Lung (tissue), 11 donors: ENCODE measurements at regions not wholly inside any gene's neighbourhood (a gene's known extent, or its start where the extent isn't known, plus 50 kb on each side); places are given as distances from the start of the nearest gene placed in this dataset.
"Not testable (repeated sequence)": the region's sequence is repeated elsewhere in the genome, so short reads cannot be mapped to it uniquely, and the experiment has no call there.

Source experiments
- ATAC-seq: fragments of 200-7000 bp; cut with Tn5 transposase; one replicate; pipeline ENCODE4 v1.9.1; 2020; ENCODE audit warnings: moderate number of reproducible peaks; ENCODE audit not compliant: insufficient read depth, low FRiP score
- DNase-seq, 3 donors: peaks; one replicate each; pipeline ENCODE4 v3.0.0-alpha.2; 2013 to 2017
- H3K27ac ChIP-seq, 2 donors: one replicate each; pipeline ENCODE4 v1.5.1; 2013; ENCODE audit warnings: mild to moderate bottlenecking in 2 of 2, moderate library complexity in 2 of 2, control low read depth in 1 of 2, inconsistent platforms in 1 of 2, low read depth in 1 of 2, low read length in 1 of 2
- H3K27me3 ChIP-seq, 3 donors: one replicate each; pipeline ENCODE4 v1.5.1; 2013; ENCODE audit warnings: low read length in 2 of 3; ENCODE audit not compliant: control insufficient read depth in 3 of 3, insufficient read depth in 3 of 3
- H3K36me3 ChIP-seq, 4 donors: one replicate each; pipeline ENCODE4 v1.5.1; 2013; ENCODE audit warnings: low read length in 4 of 4, mild to moderate bottlenecking in 1 of 4, moderate library complexity in 1 of 4; ENCODE audit not compliant: control insufficient read depth in 4 of 4, insufficient read depth in 4 of 4
- H3K4me1 ChIP-seq, 5 donors: one replicate each; pipeline ENCODE4 v1.5.1; 2013; ENCODE audit warnings: low read length in 5 of 5, mild to moderate bottlenecking in 2 of 5, moderate library complexity in 1 of 5; ENCODE audit not compliant: control insufficient read depth in 5 of 5, insufficient read depth in 5 of 5
- H3K4me3 ChIP-seq: one replicate; pipeline ENCODE4 v1.5.1; 2013; ENCODE audit warnings: mild to moderate bottlenecking, control low read depth, moderate library complexity
- H3K9ac ChIP-seq, 2 donors: one replicate each; pipeline ENCODE4 v1.5.1; 2013; ENCODE audit warnings: low read length in 2 of 2, control low read depth in 1 of 2; ENCODE audit not compliant: insufficient read depth in 1 of 2
- H3K9me3 ChIP-seq, 4 donors: one replicate each; pipeline ENCODE4 v1.5.1; 2013; ENCODE audit warnings: low read length in 3 of 4, mild to moderate bottlenecking in 1 of 4, moderate library complexity in 1 of 4; ENCODE audit not compliant: control insufficient read depth in 4 of 4, insufficient read depth in 3 of 4
- WGBS, 2 donors: extraction: QIAGEN DNeasy Blood & Tissue Kit; methylation state at CpG; one replicate each; pipeline ENCODE4 v1.1.7; 2013; 5-methylcytosine and 5-hydroxymethylcytosine counted together
- TF ChIP-seq, protein P1 (sequence below): IDR thresholded peaks from 2 replicates; pipeline ENCODE4 v1.5.1; 2012; ENCODE audit warnings: mild to moderate bottlenecking; ENCODE audit errors: control extremely low read depth, extremely low read depth
- donor health status: control.
- donor health status: control.
- donor health status: Bipolar disorder and iron deficiency.
- donor health status: healthy.
- donor health status: DM: yes; HTN: yes; CAD: no.

- Histone ChIP-seq H3K4me3 (no peak overlapping the region), H3K9me3 (peaks cover 0 to 2% (median 0%) of the 10 kb centered on the region in 4 donors), H3K9ac (no peak overlapping the region), H3K36me3 (no peaks in the 10 kb centered on the region), H3K27ac (no peak overlapping the region), H3K4me1 (no peaks in the 10 kb centered on the region), H3K27me3 (no peaks in the 10 kb centered on the region)
- no peak for DNase-seq
- no peak for ATAC-seq
- WGBS, 2 donors: 56 to 72% methylated on average over 1 of the region's 1 CpG
- TF ChIP-seq, protein P1, sequence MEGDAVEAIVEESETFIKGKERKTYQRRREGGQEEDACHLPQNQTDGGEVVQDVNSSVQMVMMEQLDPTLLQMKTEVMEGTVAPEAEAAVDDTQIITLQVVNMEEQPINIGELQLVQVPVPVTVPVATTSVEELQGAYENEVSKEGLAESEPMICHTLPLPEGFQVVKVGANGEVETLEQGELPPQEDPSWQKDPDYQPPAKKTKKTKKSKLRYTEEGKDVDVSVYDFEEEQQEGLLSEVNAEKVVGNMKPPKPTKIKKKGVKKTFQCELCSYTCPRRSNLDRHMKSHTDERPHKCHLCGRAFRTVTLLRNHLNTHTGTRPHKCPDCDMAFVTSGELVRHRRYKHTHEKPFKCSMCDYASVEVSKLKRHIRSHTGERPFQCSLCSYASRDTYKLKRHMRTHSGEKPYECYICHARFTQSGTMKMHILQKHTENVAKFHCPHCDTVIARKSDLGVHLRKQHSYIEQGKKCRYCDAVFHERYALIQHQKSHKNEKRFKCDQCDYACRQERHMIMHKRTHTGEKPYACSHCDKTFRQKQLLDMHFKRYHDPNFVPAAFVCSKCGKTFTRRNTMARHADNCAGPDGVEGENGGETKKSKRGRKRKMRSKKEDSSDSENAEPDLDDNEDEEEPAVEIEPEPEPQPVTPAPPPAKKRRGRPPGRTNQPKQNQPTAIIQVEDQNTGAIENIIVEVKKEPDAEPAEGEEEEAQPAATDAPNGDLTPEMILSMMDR: no peak
Measured at GRCh38 chr7:80008039-80008438, 126.6 kb upstream of the GNAI1 start.

DNA sequence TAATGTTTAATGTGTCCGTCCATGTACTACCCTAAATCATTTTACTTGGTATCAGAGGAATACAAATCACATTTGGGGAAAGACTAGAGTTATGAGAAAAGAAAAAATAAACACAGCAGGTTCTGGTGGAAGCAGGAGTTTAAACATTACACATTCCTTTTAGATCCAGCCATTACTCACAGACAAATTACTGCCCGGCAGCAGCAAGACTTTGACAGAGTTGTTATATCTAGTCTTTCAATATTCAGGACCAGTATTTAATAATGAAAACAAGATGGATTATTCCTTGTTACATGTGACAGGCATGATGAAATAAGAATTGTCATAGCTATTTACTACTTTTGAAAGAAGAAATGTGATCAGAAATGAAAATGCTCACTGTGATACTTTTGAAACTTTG is 131.8 kb upstream of the GNAI1 start:
- H3K9me3 ChIP-seq: no peaks in the 10 kb centered on the region
- no peaks in the 10 kb centered on the region for H3K36me3 ChIP-seq
- TF ChIP-seq, protein P1: no peak
- H3K9ac ChIP-seq: no peak overlapping the region
- H3K27me3 ChIP-seq: no peaks in the 10 kb centered on the region
- H3K27ac ChIP-seq: no peak overlapping the region
- ATAC-seq (no peak), DNase-seq (no peak)
- 54 to 74% methylated on average over 2 of the region's 2 CpGs for WGBS, 2 donors
- H3K4me1 ChIP-seq: no peaks in the 10 kb centered on the region
- no peak overlapping the region for H3K4me3 ChIP-seq

GRCh38 chr7:79998363-79998762 is 136.3 kb upstream of the GNAI1 start:
- Histone ChIP-seq H3K27ac (no peak overlapping the region), H3K9ac (no peak overlapping the region), H3K4me1 (no peaks in the 10 kb centered on the region), H3K27me3 (no peaks in the 10 kb centered on the region), H3K4me3 (no peak overlapping the region), H3K36me3 (no peaks in the 10 kb centered on the region), H3K9me3 (no peaks in the 10 kb centered on the region)
- 51 to 59% methylated on average over 1 of the region's 1 CpG for WGBS, 2 donors
- TF ChIP-seq, protein P1: no peak
- DNase-seq: no peak
- ATAC-seq: no peak

DNA sequence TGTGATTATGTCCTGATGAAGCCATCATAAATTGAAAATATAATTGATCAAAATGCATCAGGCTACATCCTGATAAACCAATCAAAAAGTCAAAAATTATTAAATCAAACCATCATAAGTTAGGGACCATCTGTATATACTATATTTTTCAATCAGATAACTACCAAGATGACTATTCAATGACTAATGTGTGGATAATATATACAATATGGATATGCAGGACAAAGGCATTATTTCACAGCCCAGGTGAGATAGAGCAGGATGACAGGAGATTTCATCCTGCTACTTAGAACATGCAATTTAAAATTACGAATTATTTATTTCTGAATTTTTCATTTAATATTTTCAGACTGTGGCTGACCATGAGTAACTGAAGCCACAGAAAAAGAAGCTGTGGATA is 137.3 kb upstream of the GNAI1 start:
- no peak overlapping the region for H3K9ac ChIP-seq
- peaks cover 0 to under 1% (median 0%) of the 10 kb centered on the region in 5 donors for H3K4me1 ChIP-seq
- 96 to 100% methylated on average over 1 of the region's 1 CpG for WGBS, 2 donors
- no peaks in the 10 kb centered on the region for H3K9me3 ChIP-seq
- H3K27ac ChIP-seq: no peak overlapping the region
- H3K27me3 ChIP-seq: no peaks in the 10 kb centered on the region
- H3K36me3 ChIP-seq: no peaks in the 10 kb centered on the region
- no peak for DNase-seq
- no peak overlapping the region for H3K4me3 ChIP-seq
- TF ChIP-seq, protein P1: no peak
- no peak for ATAC-seq

- H3K9ac ChIP-seq, DNase-seq, ATAC-seq, H3K27ac ChIP-seq, H3K27me3 ChIP-seq, H3K9me3 ChIP-seq, H3K36me3 ChIP-seq, H3K4me1 ChIP-seq, H3K4me3 ChIP-seq: not testable (repeated sequence)
- WGBS, 2 donors: 90 to 93% methylated on average over 3 of the region's 3 CpGs
Measured at GRCh38 chr7:79995741-79996140, 138.9 kb upstream of the GNAI1 start.
